ENCODE measurements at regions not wholly inside any gene's neighbourhood (a gene's known extent, or its start where the extent isn't known, plus 50 kb on each side); places are given as distances from the start of the nearest gene placed in this dataset.

- intact Hi-C loops (cut with micrococcal nuclease; ENCODE audit: unreplicated experiment) = no loop called here
- no peaks in the 10 kb centered on the region for H3K36me3 ChIP-seq (ENCODE audit: control insufficient read depth, insufficient read depth, low read length)
- Mint-ChIP-seq H3K4me3 (ENCODE audit: unreplicated experiment) (no peak overlapping the region), H3K4me1 (ENCODE audit: low read depth, unreplicated experiment) (no peaks in the 10 kb centered on the region), H3K27me3 (ENCODE audit: insufficient read depth, unreplicated experiment) (peaks cover 8% of the 10 kb centered on the region), H3K9me3 (ENCODE audit: unreplicated experiment) (no peaks in the 10 kb centered on the region), H3K27ac (ENCODE audit: unreplicated experiment) (no peak overlapping the region), H3K36me3 (ENCODE audit: insufficient read depth, unreplicated experiment) (no peaks in the 10 kb centered on the region)
- CTCF ChIA-PET = no interaction called here
- TF ChIP-seq CTCF (IDR thresholded peaks at IDR 0.05; ENCODE audit: insufficient read depth in 1 of 2, low read depth in 1 of 2, low read length in 1 of 2, severe bottlenecking in 1 of 2, unreplicated experiment in 1 of 2) = no peak
- H3K4me1 ChIP-seq = no peaks in the 10 kb centered on the region
- no peak for DNase-seq
- no peaks in the 10 kb centered on the region for H3K27me3 ChIP-seq (replicated peaks; ENCODE audit: control insufficient read depth, insufficient read depth, low read length)
- no peak overlapping the region for H3K4me3 ChIP-seq (ENCODE audit: low read depth, low read length)
- POLR2A ChIA-PET = no interaction called here
- BruUV-seq (replicated peaks) = no TSS peak
- no peaks in the 10 kb centered on the region; the same call in 1 of the 2 replicates for H3K9me3 ChIP-seq
Measured at GRCh38 chr6:159501558-159501957, 191.5 kb downstream of the SOD2 start.

- BruUV-seq (replicated peaks) = no TSS peak
Measured at GRCh38 chr6:159499034-159499433, 194.0 kb downstream of the SOD2 start.

GRCh38 chr6:159494586-159494972 is 198.5 kb downstream of the SOD2 start:
- H3K27me3 Mint-ChIP-seq (ENCODE audit: insufficient read depth, unreplicated experiment) = peaks cover 15% of the 10 kb centered on the region
- no TSS peak for BruUV-seq (replicated peaks)
- CTCF ChIA-PET = no interaction called here
- Histone ChIP-seq H3K4me3 (ENCODE audit: low read depth, low read length) (no peak overlapping the region), H3K27me3 (replicated peaks; ENCODE audit: control insufficient read depth, insufficient read depth, low read length) (no peaks in the 10 kb centered on the region), H3K36me3 (ENCODE audit: control insufficient read depth, insufficient read depth, low read length) (no peaks in the 10 kb centered on the region), H3K4me1 (no peaks in the 10 kb centered on the region), H3K9me3 (no peaks in the 10 kb centered on the region; the same call in 1 of the 2 replicates)
- TF ChIP-seq CTCF (IDR thresholded peaks at IDR 0.05; ENCODE audit: insufficient read depth in 1 of 2, low read depth in 1 of 2, low read length in 1 of 2, severe bottlenecking in 1 of 2, unreplicated experiment in 1 of 2) = no peak
- H3K27ac Mint-ChIP-seq (ENCODE audit: unreplicated experiment) = no peak overlapping the region
- no peaks in the 10 kb centered on the region for H3K4me1 Mint-ChIP-seq (ENCODE audit: low read depth, unreplicated experiment)
- intact Hi-C loops (cut with micrococcal nuclease; ENCODE audit: unreplicated experiment) = no loop called here
- no peaks in the 10 kb centered on the region for H3K36me3 Mint-ChIP-seq (ENCODE audit: insufficient read depth, unreplicated experiment)
- no peaks in the 10 kb centered on the region for H3K9me3 Mint-ChIP-seq (ENCODE audit: unreplicated experiment)
- POLR2A ChIA-PET = no interaction called here
- no peak overlapping the region for H3K4me3 Mint-ChIP-seq (ENCODE audit: unreplicated experiment)
- no peak for DNase-seq

More at GRCh38 chr6:159499034-159499433, 194.0 kb downstream of the SOD2 start:
- Mint-ChIP-seq H3K4me1 (ENCODE audit: low read depth, unreplicated experiment) (no peaks in the 10 kb centered on the region), H3K27ac (ENCODE audit: unreplicated experiment) (no peak overlapping the region), H3K36me3 (ENCODE audit: insufficient read depth, unreplicated experiment) (no peaks in the 10 kb centered on the region), H3K27me3 (ENCODE audit: insufficient read depth, unreplicated experiment) (peaks cover 15% of the 10 kb centered on the region), H3K9me3 (ENCODE audit: unreplicated experiment) (no peaks in the 10 kb centered on the region), H3K4me3 (ENCODE audit: unreplicated experiment) (no peak overlapping the region)
- TF ChIP-seq CTCF (IDR thresholded peaks at IDR 0.05; ENCODE audit: insufficient read depth in 1 of 2, low read depth in 1 of 2, low read length in 1 of 2, severe bottlenecking in 1 of 2, unreplicated experiment in 1 of 2) = no peak
- POLR2A ChIA-PET = no interaction called here
- CTCF ChIA-PET = no interaction called here
- Histone ChIP-seq H3K4me3 (ENCODE audit: low read depth, low read length) (no peak overlapping the region), H3K4me1 (no peaks in the 10 kb centered on the region), H3K36me3 (ENCODE audit: control insufficient read depth, insufficient read depth, low read length) (no peaks in the 10 kb centered on the region), H3K9me3 (no peaks in the 10 kb centered on the region; the same call in 1 of the 2 replicates), H3K27me3 (replicated peaks; ENCODE audit: control insufficient read depth, insufficient read depth, low read length) (no peaks in the 10 kb centered on the region)
- intact Hi-C loops (cut with micrococcal nuclease; ENCODE audit: unreplicated experiment) = no loop called here
- no peak for DNase-seq

Measured in Caco-2 (cell line).